GM19372 (cell line): ENCODE measurements at regions not wholly inside any gene's neighbourhood (a gene's known extent, or its start where the extent isn't known, plus 50 kb on each side); places are given as distances from the start of the nearest gene placed in this dataset.

Source experiments
- ATAC-seq: cut with Tn5 transposase; IDR thresholded peaks from one replicate; pipeline ENCODE4 v1.9.1; 2021; ENCODE audit warnings: mild to moderate bottlenecking, low read depth, moderate library complexity; ENCODE audit not compliant: unreplicated experiment

DNA sequence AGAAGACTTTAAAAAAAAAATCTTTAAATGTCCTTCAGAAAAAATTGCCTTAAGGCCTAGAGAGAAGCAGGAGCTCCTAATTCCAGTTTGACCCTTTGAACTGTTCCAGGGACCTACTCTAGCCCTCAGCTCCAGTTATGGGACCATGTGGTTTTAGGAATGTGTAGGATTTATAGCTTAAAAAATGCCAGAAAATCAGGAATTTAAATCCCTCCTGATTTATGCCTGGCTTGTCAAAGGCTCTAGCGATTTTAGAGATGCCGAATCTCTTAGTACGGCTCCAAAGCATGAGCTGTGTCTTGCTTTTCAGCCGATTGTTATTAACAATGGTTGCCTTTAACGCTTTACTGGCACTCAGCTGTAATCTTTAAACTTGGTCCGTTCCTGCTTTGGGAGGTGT lies 130.6 kb upstream of the NPVF start:
- no peak for ATAC-seq

DNA sequence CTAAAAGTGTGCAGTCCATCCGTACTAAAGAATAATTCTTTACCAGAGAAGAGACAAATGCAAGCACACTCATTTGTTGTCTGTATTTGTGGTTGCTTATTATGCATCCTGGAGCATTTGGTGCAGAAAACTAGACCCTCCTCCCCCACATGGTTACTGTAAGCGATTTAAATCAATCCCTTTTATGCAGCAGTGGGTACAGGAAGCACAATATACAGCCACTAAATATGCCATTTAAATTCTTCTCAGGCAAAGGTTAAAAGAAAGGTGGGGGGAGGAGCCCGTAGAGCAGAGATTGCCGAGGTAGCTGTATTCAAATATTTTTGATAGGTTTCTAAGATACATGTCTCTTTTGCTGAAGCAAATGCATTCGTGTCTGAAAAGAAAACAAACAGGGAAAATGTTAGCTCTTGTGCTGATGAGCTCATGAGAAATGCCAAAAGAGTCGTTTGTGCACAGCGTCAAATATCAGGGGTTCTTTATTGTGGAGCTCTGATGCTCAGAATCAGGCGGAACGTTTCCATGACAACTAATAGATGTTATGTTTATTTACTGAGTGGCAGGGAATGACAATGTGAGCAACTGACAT lies 131.3 kb upstream of the NPVF start:
- ATAC-seq, result no peak

DNA sequence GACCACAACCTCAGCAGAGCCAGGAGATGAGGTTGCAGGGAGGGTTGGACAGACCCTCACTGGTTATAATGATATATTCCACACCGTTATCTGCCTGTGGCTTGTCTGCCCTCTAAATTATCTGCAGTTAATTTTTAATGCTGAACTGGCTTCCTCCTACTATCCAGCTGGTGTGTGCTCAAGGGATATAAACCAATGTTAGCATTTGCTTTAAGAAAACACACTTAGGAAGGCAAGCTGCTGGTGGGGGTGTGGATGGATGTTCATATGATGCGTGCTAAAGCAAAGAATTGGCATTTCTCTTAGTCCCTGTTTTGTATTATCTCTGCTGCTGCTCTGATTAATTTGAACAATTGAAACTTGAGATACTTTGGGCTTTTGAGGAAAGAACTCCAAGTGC lies 132.2 kb upstream of the NPVF start:
- ATAC-seq, result no peak

DNA sequence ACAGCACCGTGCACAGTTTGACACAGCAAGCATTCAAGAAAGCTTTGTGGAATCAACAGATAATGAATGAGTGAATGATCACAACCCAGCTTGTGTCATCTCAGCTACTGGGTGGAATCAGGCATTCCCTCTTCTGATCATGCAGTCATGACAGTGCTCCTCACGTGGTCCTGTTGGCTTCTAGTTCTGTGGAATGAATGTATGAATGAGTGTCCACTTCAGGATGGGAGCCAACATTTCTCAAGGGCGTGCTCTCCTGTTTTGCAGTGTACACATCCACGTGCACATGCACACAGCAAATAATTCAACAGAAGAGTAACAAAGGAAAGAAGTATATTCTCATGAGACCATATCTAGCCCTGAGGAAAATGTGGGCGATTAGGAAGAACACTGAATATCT lies 133.1 kb upstream of the NPVF start:
- ATAC-seq, result no peak

DNA sequence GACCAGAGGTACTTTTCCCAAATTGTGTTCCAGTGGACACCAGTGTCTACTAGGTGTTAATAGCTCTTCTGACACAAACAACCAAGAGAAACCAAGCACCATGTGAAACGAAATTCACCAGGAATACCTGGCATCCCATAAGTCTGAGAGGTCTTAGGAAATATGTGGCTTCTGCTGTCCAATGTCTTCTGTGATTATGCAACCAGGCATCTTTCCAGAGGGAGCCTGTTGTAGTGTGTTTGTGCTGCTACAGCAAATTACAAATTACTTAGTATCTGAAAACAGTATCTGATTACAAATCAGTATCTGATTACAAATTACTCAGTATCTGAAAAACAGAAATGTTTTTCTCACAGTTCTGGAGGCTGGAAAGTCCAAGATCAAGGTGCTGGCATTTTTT lies 133.6 kb upstream of the NPVF start:
- no peak for ATAC-seq

DNA sequence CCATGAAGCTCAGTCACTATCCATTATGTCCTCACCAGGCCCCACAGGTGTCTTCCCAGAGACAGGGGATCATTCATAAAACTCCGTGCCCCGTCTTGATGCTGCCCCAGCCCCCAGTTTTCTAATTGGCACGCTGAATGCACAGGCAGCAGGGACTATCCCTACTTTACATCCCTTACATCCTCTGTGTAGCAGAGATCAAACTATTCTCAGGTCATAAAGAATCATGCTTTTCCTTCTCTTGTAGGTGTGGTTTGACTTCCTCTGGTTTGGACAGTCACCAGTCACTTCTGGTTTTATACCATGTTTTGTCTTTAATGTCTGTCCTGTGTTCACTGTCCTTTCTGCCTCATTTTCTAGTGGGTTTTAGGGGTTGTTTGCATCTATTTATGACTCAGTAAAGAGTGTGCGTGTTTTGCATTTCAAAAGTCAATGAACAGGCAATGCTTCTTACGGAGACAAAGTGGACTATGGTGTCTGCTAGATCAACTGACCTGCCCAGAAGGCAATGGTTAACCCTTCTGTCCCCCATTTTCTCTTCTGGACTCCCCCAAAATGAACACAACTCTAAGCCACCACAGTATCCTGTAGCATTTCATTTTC lies 140.4 kb upstream of the NPVF start:
- ATAC-seq, result no peak

DNA sequence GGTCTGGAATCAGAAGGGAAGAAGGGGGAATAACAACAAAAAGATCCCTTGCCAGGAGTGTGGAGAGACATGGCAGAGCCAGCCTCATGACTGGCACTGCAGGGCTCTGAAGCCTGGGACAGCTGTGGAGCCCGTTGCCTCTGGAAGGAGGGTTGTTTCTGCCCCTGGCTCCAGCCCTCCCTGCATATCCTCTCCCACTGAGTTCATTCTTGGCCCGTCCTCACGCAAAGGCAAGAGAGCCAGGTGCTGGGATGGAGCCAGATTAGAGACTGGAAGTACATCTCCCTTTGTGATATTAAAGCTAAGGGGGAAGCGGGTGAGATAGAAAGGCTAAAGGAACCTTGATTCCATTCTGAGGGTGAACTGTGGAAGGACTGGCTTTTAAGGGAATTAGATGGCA lies 141.5 kb upstream of the NPVF start:
- no peak for ATAC-seq

DNA sequence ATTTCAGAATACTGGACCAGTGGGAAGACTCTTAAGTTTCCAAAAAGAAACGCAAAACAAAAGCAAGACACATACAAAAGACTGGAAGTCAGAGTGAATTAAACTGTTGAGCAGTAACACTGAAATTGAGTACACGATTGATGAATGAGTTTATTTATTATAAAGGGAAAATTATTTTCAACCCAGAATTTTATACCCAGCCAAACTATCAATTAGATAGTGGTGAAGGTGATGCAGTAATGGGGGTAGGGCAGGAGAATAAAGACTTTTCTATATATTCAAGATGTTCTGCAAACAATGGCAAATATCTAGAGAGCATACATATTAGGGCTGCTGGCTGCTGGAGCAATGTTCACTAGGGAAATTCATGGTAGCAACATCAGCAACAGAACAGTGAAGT lies 143.7 kb upstream of the NPVF start:
- no peak for ATAC-seq

DNA sequence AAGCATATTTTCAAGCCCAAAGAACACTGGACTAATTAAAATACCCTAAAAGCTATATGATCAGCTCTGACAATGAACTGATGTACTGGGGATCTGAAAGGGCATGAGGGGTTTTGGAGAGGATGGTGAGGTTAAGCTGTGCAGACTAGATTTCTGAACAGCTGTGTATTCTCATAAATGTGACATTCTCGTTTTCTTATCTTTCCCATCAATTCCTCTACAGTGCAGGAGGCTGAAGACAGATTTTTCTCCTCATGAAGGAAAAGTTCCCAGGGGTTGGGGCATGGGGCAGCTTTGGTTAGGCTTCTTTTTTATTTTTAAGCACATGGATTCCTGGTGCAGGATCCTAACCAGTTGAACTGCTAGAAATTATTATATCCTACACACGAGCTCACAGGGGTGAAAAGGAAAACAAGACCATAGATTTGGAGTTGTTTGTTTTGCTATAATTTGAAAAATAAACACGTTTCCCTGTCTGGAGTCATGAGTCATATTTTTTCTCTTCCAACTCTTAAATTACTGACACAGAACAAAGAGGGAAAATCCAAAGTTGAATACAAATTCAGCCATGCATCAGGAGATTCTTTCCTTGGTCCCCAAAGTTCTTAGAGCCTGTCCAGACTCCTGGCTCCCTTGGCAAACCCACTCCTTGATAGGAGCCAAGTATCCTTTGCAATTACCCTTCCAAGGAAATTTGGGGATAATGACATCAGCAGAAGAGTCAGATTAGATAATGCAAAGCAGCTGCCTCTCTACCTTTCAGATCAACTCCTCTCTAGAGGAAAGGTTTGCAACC lies 147.7 kb upstream of the NPVF start:
- no peak for ATAC-seq

DNA sequence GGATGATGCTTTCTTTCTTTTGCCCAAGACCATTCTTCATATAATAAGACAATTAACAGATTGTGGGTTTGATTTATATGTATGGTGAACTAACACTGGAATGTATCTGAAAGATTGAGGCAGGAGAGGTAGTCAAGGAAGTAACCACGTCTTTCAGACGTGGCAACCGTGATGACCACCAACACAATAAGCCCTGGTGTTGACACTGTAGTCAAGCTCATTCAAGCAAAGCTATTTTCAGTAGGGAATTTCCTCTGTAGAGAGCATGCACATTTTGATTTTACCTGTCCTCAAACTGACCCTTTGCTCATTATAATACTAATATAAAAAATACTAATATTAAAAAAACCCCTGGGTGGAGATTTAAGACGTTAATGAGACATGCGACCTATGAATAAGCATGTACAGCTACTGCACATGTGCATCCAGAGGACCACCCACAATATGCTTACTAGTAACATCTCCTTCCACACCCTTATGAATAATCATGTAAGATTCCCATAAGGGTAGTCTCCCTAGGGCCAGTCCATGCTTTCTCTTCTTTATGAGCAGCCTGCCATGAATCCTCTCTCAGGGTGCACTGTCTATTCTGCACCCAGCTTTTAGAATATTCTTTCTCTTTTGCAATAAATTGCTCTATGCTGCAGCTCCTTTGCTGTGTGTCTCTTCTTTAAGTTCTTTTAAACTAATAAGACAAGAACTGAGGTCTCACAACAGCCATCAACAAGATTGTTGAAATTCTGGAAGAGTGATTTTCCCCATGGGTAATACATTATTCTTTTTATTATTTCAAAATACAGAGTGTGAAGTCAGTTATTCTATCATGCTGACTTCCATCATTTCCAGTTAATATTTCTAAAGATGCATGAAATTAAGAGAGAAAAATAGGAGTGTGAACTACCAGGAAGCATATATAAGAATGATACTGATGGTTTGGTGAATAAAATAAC lies 151.3 kb upstream of the NPVF start:
- no peak for ATAC-seq

DNA sequence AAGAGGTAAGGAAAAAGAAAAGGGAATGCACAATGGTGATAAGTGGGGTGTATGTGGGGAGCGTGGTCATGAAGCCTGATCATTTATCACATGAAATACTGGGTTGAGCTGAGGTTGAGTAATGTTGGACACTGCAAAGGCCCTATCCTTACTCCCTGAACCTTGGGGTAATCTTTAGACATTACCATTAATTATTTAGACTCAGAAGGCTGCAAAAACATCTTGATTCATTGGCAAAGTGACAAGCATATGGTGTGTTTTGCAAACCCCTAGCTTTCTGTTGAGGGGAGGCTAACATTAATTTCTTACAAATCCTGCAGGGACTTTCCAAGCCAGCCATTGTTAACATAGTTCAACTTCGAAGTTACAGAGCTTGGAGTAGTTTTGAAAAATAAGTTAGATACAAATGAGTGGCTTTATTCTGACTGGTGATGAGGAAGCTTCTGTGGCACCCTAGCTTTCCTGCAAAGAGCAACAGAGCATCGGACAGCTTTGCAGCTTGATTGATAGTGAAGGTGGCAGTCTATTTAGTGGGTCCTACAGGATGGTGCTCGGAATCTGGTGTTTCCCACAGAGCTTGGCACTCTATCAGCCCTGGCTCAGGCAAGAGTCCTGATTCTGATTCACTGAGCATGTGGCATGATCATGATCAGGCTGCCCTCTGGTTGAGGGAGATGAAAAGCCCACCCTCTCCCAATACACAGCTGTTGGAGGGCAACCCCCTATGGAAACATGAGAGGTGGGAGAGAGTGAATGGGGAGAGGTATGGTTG lies 153.7 kb upstream of the NPVF start:
- no peak for ATAC-seq

DNA sequence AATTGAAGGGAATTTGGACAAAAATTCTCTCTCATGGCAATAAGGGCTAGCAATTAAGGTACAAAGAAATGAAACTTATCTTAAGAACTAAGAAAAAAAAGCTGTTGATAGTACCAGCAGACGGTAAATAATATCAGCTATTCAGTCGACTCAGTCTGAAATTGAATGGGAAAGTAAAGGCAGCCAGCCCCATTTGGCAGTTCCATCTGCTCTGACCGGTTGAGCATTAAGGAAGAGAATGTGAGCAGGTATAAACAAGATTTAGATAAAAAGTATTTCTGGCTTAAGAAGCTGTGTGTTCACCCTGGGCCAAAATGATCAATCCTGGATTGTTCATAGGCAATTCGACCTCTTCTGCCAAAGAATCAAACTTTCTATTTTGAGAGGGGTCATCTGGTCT lies 154.6 kb upstream of the NPVF start:
- ATAC-seq, result no peak

DNA sequence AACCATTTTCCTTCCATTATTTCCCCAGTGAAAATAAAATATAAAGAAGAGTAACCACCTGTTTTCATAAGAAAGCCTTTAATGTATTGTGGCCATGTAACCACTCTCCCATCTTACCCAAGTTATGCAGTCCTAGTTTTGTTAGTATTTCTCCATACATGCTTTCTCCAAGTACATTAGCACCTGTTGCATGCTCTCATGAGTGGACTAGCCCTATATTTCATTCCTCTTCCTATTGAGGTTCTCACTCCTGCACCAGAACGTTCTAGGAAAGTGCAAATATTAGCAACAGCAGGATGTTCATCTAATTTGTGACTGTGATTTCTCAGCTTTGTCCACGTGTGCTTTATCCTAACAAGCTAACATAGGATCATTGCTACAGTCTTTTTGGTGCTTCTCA lies 155.1 kb upstream of the NPVF start:
- no peak for ATAC-seq

DNA sequence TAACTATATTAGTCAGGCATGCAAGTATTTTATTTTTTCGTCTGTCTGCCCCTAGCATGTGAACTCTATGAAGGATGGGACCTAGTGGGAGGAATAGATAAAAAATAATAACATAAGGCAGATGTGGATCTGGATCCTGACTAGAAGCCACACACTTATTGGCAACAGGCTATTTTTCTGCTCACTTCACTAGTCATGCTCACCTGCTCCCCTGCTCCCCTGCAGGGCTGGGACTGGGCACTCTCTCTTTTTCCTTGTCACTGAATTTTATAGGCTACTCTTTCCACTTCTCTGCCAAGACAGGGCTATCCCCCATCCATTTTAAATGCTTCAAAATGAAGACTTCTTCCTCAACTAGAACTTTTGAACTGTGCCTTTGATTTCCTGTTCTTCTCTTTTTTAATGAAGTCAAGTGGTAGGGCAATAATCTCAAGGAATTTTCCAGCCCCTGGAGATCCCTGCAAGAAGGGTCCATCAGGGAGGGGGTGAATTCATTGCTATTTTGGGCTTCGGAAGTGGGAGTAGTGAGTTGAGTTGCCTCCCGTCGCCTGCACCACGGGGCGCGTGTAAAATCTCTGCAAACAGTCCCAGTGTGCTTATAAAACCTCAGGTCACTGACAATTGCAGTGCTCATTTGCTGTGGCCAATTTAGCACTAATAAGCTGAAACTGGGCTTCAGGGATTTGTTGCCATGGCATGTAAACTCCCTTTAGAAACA lies 156.7 kb upstream of the NPVF start:
- ATAC-seq, result no peak

DNA sequence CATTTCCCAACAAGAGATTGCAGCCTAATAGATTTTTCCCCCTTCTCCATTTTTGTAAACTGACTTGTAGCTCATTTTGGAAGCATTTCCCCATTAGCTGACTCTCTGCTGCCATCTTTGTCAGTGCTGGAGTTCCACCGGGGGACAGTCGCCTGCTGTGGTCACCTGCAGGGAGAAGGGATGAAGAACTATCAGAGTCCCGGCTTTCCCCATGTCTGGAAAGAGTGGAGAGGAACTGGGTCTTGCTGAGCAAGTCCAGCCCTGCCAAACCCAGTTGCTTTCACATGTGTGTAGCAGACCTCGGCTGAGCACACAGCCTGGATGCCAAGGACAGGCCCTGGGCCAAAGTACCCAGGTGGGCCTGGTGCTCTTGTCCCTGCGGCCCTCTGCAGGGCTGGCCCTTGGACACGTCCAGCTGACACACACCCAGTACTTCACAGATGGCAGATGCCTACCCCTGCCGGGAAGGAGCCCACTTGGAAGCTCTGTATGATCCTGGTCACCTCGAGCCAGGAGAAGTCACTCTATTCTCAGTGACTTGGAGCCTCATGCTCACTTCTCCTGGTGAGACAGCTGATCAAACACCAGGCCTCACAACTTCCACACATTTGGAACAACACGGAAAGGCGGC lies 157.3 kb upstream of the NPVF start:
- ATAC-seq, result no peak

DNA sequence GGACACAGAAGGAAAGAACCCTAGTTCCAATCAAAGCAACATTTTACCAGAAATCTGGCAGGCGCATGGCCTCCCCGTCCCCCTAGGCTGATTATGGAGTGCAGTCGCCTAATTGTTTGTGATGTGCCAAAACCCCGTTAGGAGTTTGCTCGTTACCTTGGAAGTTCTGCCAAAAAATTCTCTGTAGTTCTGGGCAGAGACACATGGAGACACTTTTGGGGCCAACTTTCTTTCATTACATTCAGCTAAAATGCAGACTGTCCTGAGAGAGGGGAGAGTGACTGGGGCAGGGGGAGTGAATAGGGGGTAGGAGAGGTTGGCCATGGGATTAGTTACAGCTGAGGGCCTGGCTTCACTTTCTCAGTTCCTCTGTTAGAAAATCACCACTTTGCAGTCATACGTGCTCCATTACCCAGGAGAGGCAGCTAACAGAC lies 158.0 kb upstream of the NPVF start:
- ATAC-seq, result no peak

DNA sequence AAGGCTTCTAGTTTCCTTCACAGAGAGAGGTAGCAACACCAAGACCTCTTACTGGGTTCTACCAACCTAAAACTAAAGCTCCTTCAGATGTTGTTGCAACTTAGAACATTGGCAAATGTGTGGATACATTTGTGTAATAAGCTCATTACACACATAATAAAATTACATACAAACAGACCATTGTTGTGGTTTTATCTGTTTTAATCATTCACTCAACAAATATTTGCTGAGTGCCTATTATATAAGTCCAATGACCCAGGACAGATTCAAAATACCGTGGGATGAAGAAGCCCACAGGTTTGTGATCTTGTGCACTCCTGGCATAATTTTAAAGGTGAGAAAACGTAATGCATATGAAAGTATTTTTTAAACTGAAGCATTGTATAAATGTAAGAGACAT lies 160.4 kb upstream of the NPVF start:
- ATAC-seq, result no peak

DNA sequence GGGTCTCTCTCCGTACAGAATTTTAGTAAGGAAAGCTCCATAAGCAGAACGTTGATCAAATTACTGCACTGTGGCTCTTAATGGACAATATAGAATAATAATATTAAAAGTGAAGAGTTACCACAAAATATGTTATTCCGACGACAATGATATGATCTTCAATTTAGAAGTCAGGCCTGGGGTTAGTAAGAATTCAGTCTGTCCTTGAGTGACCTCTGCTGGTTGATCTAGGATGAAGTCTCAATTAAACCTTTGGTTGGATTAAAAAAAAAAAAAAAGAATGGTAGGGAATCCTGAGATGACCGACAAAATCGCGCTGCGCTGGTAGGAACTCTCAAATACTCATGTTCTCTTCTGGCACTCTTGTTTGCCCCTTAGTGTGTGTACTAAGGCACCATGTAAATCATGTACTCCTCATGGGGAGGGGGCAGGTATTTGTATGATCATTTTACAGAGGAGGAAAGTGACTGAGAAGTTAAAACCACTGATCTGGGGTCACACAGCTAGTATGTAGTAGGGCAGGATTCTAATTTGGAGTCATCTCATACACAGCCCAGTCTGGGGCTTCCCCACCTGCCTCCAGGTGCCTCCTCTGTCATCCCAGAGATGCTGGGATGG lies 161.3 kb upstream of the NPVF start:
- ATAC-seq, result no peak
